HepG2 (cell line): ENCODE measurements at regions not wholly inside any gene's neighbourhood (a gene's known extent, or its start where the extent isn't known, plus 50 kb on each side); places are given as distances from the start of the nearest gene placed in this dataset.

Source experiments
- CCDC6 ChIP-seq: sonication (generic); formaldehyde crosslinking; IDR thresholded peaks from 2 replicates; pipeline ENCODE4 v1.8.1; 2022; ENCODE audit warnings: mild to moderate bottlenecking, missing genetic modification reagents, moderate library complexity
- CTCF ChIP-seq: sonication (generic); formaldehyde crosslinking; IDR thresholded peaks from 2 replicates; pipeline ENCODE4 v1.5.0; 2020; ENCODE audit warnings: mild to moderate bottlenecking, missing genetic modification reagents, moderate library complexity
- EHMT2 ChIP-seq: fragments of 200-600 bp; sonication (generic); IDR thresholded peaks from 2 replicates; pipeline ENCODE4 v1.7.0; 2017; ENCODE audit warnings: antibody characterized with exemption, low read depth, low read length, borderline replicate concordance
- IKZF5 ChIP-seq: IDR thresholded peaks from 2 replicates; pipeline ENCODE4 v1.6.1; 2018; ENCODE audit warnings: missing genetic modification reagents, mild to moderate bottlenecking, missing compliant biosample characterization
- KAT8 ChIP-seq: IDR thresholded peaks from 2 replicates; pipeline ENCODE4 v1.6.1; 2016; ENCODE audit warnings: missing genetic modification reagents, missing compliant biosample characterization
- NFYB ChIP-seq: sonication (generic); formaldehyde crosslinking; IDR thresholded peaks from 2 replicates; pipeline ENCODE4 v1.4.0; 2020; ENCODE audit warnings: missing genetic modification reagents
- SIN3A ChIP-seq: IDR thresholded peaks from 2 replicates; pipeline ENCODE4 v1.6.1; 2011; ENCODE audit warnings: low read depth, mild to moderate bottlenecking, control low read depth, low read length, borderline replicate concordance
- SMAD1 ChIP-seq: sonication (generic); formaldehyde crosslinking; IDR thresholded peaks from 2 replicates; pipeline ENCODE4 v1.4.0; 2020; ENCODE audit warnings: missing genetic modification reagents, low read depth, mild to moderate bottlenecking, borderline replicate concordance
- ZFP36 ChIP-seq: fragments of 150-350 bp; IDR thresholded peaks from 2 replicates; pipeline ENCODE4 v1.6.1; 2018; ENCODE audit warnings: borderline replicate concordance, low read length, low read depth; ENCODE audit not compliant: partially characterized antibody
- ZNF143 ChIP-seq: sonication (generic); formaldehyde crosslinking; IDR thresholded peaks from 2 replicates; pipeline ENCODE4 v1.4.0; 2020; ENCODE audit warnings: missing genetic modification reagents
- ZNF737 ChIP-seq: sonication (generic); formaldehyde crosslinking; IDR thresholded peaks from 2 replicates; pipeline ENCODE4 v1.5.0; 2020; ENCODE audit warnings: missing genetic modification reagents, mild to moderate bottlenecking, borderline replicate concordance

- TF ChIP-seq KAT8 (CRISPR knock-in tag) (no peak), ZNF143 (CRISPR knock-in tag) (no peak), IKZF5 (CRISPR knock-in tag) (no peak), ZNF737 (CRISPR knock-in tag) (no peak), CTCF (no peak), NFYB (no peak), SIN3A (no peak), ZFP36 (no peak), EHMT2 (no peak), CCDC6 (CRISPR knock-in tag) (no peak), SMAD1 (CRISPR knock-in tag) (no peak)
Observed at GRCh38 chrX:109878236-109878635, 124.7 kb upstream of the TMEM164 start.
